Brain microvascular endothelial cell (primary cell): ENCODE measurements at regions not wholly inside any gene's neighbourhood (a gene's known extent, or its start where the extent isn't known, plus 50 kb on each side); places are given as distances from the start of the nearest gene placed in this dataset.
"Not testable (repeated sequence)": the region's sequence is repeated elsewhere in the genome, so short reads cannot be mapped to it uniquely, and the experiment has no call there.

Experiments
- DNase-seq: peaks from one replicate; pipeline ENCODE4 v3.0.0-alpha.2; 2020
- H3K27ac ChIP-seq: fragments of 250-450 bp; sonication (Bioruptor Pico); 2 replicates; pipeline ENCODE4 v1.5.1; 2020; ENCODE audit warnings: mild to moderate bottlenecking, moderate library complexity
- H3K27me3 ChIP-seq: fragments of 250-450 bp; sonication (Bioruptor Pico); replicated peaks from 2 replicates; pipeline ENCODE4 v1.5.1; 2020; ENCODE audit warnings: mild to moderate bottlenecking
- H3K36me3 ChIP-seq: fragments of 250-450 bp; sonication (Bioruptor Pico); replicated peaks from 2 replicates; pipeline ENCODE4 v1.5.1; 2020; ENCODE audit warnings: mild to moderate bottlenecking
- H3K4me3 ChIP-seq: 2 replicates; pipeline ENCODE4 v1.5.1; 2011; ENCODE audit warnings: low read depth, mild to moderate bottlenecking, control low read depth, low read length, moderate library complexity
- in situ Hi-C: cut with HindIII; loops from 2 replicates; pipeline ENCODE4 v1.10.0; 2017; ENCODE audit warnings: low sequenced_read_pairs, low pct_ligation_motif_present
- TF ChIP-seq, protein P1 (sequence below): IDR thresholded peaks from 2 replicates; pipeline ENCODE4 v1.5.1; 2011; ENCODE audit warnings: low read depth, mild to moderate bottlenecking, moderate library complexity, low read length, control low read depth, inconsistent platforms; ENCODE audit errors: missing control alignments

DNA sequence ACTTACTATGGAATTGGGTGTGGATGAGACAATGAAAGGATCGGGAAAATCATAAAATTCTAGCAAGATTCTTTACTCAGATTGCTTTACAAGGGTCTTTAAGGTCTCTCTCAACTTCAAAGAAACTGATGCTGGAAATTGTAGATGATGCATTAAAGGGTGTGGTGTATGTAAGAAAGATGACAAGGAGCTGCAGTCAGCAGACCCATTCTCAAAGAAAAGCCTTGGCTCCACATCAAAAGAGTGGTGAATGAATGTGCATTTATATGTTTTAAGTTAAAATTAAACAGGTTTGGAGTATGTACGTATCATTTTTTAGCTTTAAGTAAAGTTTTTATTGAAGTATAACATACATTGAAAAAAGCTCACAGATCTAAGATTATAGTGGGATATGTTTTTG lies 194.5 kb downstream of the C12orf75 start:
- H3K36me3 ChIP-seq: no peaks in the 10 kb centered on the region
- H3K4me3 ChIP-seq: no peak overlapping the region
- in situ Hi-C loops: no loop called here
- no peak for DNase-seq
- H3K27me3 ChIP-seq: no peaks in the 10 kb centered on the region
- no peak overlapping the region for H3K27ac ChIP-seq
- TF ChIP-seq, protein P1, sequence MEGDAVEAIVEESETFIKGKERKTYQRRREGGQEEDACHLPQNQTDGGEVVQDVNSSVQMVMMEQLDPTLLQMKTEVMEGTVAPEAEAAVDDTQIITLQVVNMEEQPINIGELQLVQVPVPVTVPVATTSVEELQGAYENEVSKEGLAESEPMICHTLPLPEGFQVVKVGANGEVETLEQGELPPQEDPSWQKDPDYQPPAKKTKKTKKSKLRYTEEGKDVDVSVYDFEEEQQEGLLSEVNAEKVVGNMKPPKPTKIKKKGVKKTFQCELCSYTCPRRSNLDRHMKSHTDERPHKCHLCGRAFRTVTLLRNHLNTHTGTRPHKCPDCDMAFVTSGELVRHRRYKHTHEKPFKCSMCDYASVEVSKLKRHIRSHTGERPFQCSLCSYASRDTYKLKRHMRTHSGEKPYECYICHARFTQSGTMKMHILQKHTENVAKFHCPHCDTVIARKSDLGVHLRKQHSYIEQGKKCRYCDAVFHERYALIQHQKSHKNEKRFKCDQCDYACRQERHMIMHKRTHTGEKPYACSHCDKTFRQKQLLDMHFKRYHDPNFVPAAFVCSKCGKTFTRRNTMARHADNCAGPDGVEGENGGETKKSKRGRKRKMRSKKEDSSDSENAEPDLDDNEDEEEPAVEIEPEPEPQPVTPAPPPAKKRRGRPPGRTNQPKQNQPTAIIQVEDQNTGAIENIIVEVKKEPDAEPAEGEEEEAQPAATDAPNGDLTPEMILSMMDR: no peak

DNA sequence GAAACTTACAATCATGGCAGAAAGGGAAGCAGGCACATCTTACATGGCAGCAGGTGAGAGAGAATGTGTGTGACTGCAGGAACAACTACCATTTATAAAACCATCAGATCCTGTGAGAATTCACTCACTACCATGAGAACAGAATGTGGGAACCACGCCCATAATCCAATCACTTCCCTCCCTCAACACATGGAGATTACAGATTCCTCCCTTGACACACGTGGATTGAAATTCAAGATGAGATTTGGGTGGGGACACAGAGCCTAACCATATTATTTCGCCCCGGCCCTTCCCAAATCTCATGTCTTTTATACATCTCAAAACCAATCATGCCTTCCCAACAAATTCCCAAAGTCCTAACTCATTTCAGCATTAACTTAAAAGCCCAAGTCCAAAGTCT lies 203.6 kb downstream of the C12orf75 start:
- Histone ChIP-seq H3K36me3 (no peaks in the 10 kb centered on the region), H3K27me3 (no peaks in the 10 kb centered on the region), H3K4me3 (no peak overlapping the region), H3K27ac (no peak overlapping the region)
- TF ChIP-seq, protein P1: no peak
- in situ Hi-C loops: no loop called here
- DNase-seq: no peak

DNA sequence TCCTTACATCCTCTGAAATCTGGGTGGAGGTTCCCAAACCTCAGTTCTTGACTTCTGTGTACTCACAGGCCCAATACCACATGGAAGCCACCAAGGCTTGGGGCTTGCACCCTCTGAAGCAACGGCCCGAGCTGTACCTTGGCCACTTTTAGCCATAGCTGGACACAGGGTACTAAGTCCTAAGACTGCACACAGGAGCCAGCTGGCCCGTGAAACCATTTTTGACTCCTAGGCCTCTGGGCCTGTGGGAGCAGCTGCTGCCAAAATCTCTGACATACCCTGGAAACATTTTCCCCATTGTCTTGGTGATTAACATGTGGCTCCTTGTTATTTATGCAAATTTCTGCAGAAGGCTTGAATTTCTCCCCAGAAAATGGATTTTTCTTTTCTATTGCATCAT lies 204.5 kb downstream of the C12orf75 start:
- DNase-seq, H3K4me3 ChIP-seq, H3K27ac ChIP-seq, H3K36me3 ChIP-seq, in situ Hi-C loops, H3K27me3 ChIP-seq: not testable (repeated sequence)

DNA sequence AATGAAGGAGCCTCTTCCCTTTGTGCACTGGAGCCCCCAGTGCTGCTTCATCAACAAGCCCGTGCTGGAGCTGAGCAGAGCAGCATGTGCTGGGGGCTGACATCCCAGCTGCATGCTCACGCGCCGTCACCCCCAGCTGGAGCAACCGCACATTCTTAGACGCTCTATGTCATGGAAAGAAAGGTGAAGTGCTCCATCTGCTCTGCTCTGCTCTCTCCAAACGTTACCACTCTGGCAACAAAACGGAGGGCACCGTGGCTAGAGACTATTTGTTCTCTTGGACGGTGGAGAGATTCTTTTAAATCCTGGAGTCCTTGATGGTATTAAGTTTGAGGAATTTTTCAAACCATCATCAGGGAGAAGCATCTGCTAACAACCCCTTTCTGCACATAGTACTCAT lies 208.4 kb downstream of the C12orf75 start:
- TF ChIP-seq, protein P1: no peak
- Histone ChIP-seq H3K27me3 (no peaks in the 10 kb centered on the region), H3K27ac (no peak overlapping the region), H3K36me3 (no peaks in the 10 kb centered on the region), H3K4me3 (no peak overlapping the region)
- in situ Hi-C loops: no loop called here
- DNase-seq: no peak

DNA sequence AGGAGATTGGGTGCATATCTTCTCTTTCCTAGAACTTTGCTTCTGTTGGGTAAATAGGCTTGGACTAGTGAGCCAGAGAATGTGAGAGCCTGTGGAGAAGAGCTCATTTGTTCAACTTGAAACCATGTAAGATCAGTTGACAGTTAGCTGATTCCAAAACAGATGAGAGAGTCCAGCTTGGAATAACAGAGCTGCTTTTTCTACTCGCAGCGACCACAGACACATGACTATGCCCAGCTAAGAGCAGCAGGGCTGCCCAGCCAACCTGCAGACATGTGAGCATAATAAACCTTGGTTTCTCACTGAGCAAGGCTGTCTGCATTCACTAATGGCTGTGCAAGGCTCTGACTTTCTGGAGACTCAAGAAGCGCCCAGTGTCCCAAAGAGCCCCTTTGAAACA lies 209.2 kb downstream of the C12orf75 start:
- no peaks in the 10 kb centered on the region for H3K27me3 ChIP-seq
- H3K4me3 ChIP-seq: no peak overlapping the region
- no peaks in the 10 kb centered on the region for H3K36me3 ChIP-seq
- no peak overlapping the region for H3K27ac ChIP-seq
- in situ Hi-C loops: no loop called here
- DNase-seq: no peak
- TF ChIP-seq, protein P1: no peak

DNA sequence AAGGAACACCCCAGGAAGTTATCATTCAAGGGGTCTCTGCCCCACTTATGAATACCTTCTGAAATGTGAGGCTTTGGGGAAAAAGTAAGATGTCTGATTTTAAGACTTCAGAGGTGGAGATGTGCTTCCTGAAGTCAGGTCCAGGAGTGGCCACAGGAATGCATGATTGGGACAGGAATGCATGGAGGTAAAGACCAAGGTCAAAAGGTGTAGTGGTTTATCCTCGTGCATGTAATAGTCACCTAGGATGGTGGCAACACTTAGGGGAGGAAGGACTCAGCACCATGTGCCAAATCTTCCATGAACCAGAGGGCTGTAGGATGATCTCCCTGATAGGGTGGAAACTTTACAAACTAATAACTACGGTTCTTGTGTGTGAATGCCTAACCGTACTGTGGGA lies 217.3 kb downstream of the C12orf75 start:
- Histone ChIP-seq H3K36me3 (no peaks in the 10 kb centered on the region), H3K4me3 (no peak overlapping the region), H3K27me3 (no peaks in the 10 kb centered on the region), H3K27ac (no peak overlapping the region)
- DNase-seq: no peak
- TF ChIP-seq, protein P1: no peak
- in situ Hi-C loops: no loop called here
